ENCODE measurements at regions not wholly inside any gene's neighbourhood (a gene's known extent, or its start where the extent isn't known, plus 50 kb on each side); places are given as distances from the start of the nearest gene placed in this dataset.
"Not testable (repeated sequence)": the region's sequence is repeated elsewhere in the genome, so short reads cannot be mapped to it uniquely, and the experiment has no call there.

- POLR2A ChIA-PET, result no interaction called here
- no peak for ATAC-seq
- H3K4me3 Mint-ChIP-seq, result no peak overlapping the region
- no peak for DNase-seq
- no peaks in the 10 kb centered on the region for H3K36me3 Mint-ChIP-seq
- peaks cover 17 to 60% (median 29%) of the 10 kb centered on the region in 5 donors for H3K27me3 Mint-ChIP-seq
- peaks cover 0 to 1% (median 0%) of the 10 kb centered on the region in 9 donors for H3K9me3 Mint-ChIP-seq
- no peak overlapping the region for H3K27ac Mint-ChIP-seq
- H3K4me1 Mint-ChIP-seq, result no peaks in the 10 kb centered on the region
Measured at GRCh38 chr15:34659056-34659455, 75.6 kb upstream of the GOLGA8B start.

- Mint-ChIP-seq H3K4me3 (no peak overlapping the region), H3K27ac (peak overlapping the region in 1 of 10 donors; percentile 2), H3K9me3 (peaks cover 0 to 1% (median 0%) of the 10 kb centered on the region in 9 donors), H3K27me3 (peaks cover 14 to 51% (median 29%) of the 10 kb centered on the region in 5 donors), H3K36me3 (no peaks in the 10 kb centered on the region), H3K4me1 (peaks cover 0 to 2% (median 0%) of the 10 kb centered on the region in 4 donors)
- ATAC-seq (no peak), DNase-seq (no peak)
- POLR2A ChIA-PET, result no interaction called here
Measured at GRCh38 chr15:34657469-34658127, 74.1 kb upstream of the GOLGA8B start.

- ATAC-seq (no peak), DNase-seq (no peak)
- POLR2A ChIA-PET, result no interaction called here
- Mint-ChIP-seq H3K4me1 (peaks cover 0 to 5% (median 0%) of the 10 kb centered on the region in 4 donors), H3K4me3 (no peak overlapping the region), H3K9me3 (peaks cover 0 to 1% (median 0%) of the 10 kb centered on the region in 9 donors), H3K27ac (no peak overlapping the region), H3K27me3 (peaks cover 14 to 51% (median 29%) of the 10 kb centered on the region in 5 donors), H3K36me3 (no peaks in the 10 kb centered on the region)
Measured at GRCh38 chr15:34656005-34656796, 72.8 kb upstream of the GOLGA8B start.

- Mint-ChIP-seq H3K4me1 (peaks cover 0 to 5% (median 0%) of the 10 kb centered on the region in 4 donors), H3K4me3 (no peak overlapping the region), H3K9me3 (peaks cover 0 to 1% (median 0%) of the 10 kb centered on the region in 9 donors), H3K36me3 (no peaks in the 10 kb centered on the region), H3K27ac (no peak overlapping the region), H3K27me3 (peaks cover 12 to 47% (median 26%) of the 10 kb centered on the region in 5 donors)
- ATAC-seq (no peak), DNase-seq (no peak)
- POLR2A ChIA-PET, result no interaction called here
Measured at GRCh38 chr15:34655326-34655725, 71.9 kb upstream of the GOLGA8B start.

- no peak for ATAC-seq
- H3K27me3 Mint-ChIP-seq, result peaks cover 10 to 40% (median 23%) of the 10 kb centered on the region in 5 donors
- no peak overlapping the region for H3K27ac Mint-ChIP-seq
- DNase-seq, result no peak
- peaks cover 0 to 1% (median 0%) of the 10 kb centered on the region in 9 donors for H3K9me3 Mint-ChIP-seq
- no peaks in the 10 kb centered on the region for H3K36me3 Mint-ChIP-seq
- H3K4me1 Mint-ChIP-seq, result peaks cover 0 to 5% (median 0%) of the 10 kb centered on the region in 4 donors
- no peak overlapping the region for H3K4me3 Mint-ChIP-seq
- POLR2A ChIA-PET, result no interaction called here
Measured at GRCh38 chr15:34654625-34655024, 71.2 kb upstream of the GOLGA8B start.

GRCh38 chr15:34653992-34654391 is 70.5 kb upstream of the GOLGA8B start:
- POLR2A ChIA-PET, result no interaction called here
- no peak for DNase-seq
- ATAC-seq, result no peak
- peaks cover 9 to 33% (median 20%) of the 10 kb centered on the region in 5 donors for H3K27me3 Mint-ChIP-seq
- peaks cover 0 to 5% (median 0%) of the 10 kb centered on the region in 4 donors for H3K4me1 Mint-ChIP-seq
- peaks cover 0 to 1% (median 0%) of the 10 kb centered on the region in 9 donors for H3K9me3 Mint-ChIP-seq
- H3K36me3 Mint-ChIP-seq, result no peaks in the 10 kb centered on the region
- H3K4me3 Mint-ChIP-seq, result no peak overlapping the region
- H3K27ac Mint-ChIP-seq, result no peak overlapping the region

GRCh38 chr15:34653326-34653725 is 69.9 kb upstream of the GOLGA8B start:
- ATAC-seq, POLR2A ChIA-PET: not testable (repeated sequence)

GRCh38 chr15:34652726-34653033 is 69.2 kb upstream of the GOLGA8B start:
- H3K4me3 Mint-ChIP-seq, result no peak overlapping the region
- no peak overlapping the region for H3K27ac Mint-ChIP-seq
- ATAC-seq (no peak), DNase-seq (no peak)
- H3K36me3 Mint-ChIP-seq, result no peaks in the 10 kb centered on the region
- H3K9me3 Mint-ChIP-seq, result peaks cover 0 to 1% (median 0%) of the 10 kb centered on the region in 9 donors
- H3K27me3 Mint-ChIP-seq, result peaks cover 5 to 28% (median 16%) of the 10 kb centered on the region in 5 donors
- peaks cover 0 to 5% (median 0%) of the 10 kb centered on the region in 4 donors for H3K4me1 Mint-ChIP-seq
- POLR2A ChIA-PET, result no interaction called here

More at GRCh38 chr15:34653326-34653725, 69.9 kb upstream of the GOLGA8B start:
- not testable (repeated sequence) for H3K4me1 Mint-ChIP-seq, H3K36me3 Mint-ChIP-seq, H3K4me3 Mint-ChIP-seq, H3K9me3 Mint-ChIP-seq, H3K27ac Mint-ChIP-seq, DNase-seq
- peaks cover 9 to 28% (median 19%) of the 10 kb centered on the region in 5 donors for H3K27me3 Mint-ChIP-seq

- no peaks in the 10 kb centered on the region for H3K36me3 Mint-ChIP-seq
- ATAC-seq (no peak), DNase-seq (no peak)
- peaks cover 0 to 5% (median 0%) of the 10 kb centered on the region in 4 donors for H3K4me1 Mint-ChIP-seq
- peaks cover 5 to 24% (median 13%) of the 10 kb centered on the region in 5 donors for H3K27me3 Mint-ChIP-seq
- POLR2A ChIA-PET, result no interaction called here
- H3K9me3 Mint-ChIP-seq, result peaks cover 0 to 1% (median 0%) of the 10 kb centered on the region in 9 donors
- no peak overlapping the region for H3K4me3 Mint-ChIP-seq
- H3K27ac Mint-ChIP-seq, result no peak overlapping the region
Measured at GRCh38 chr15:34651997-34652725, 68.7 kb upstream of the GOLGA8B start.

- Mint-ChIP-seq H3K9me3 (no peaks in the 10 kb centered on the region), H3K36me3 (no peaks in the 10 kb centered on the region), H3K4me3 (no peak overlapping the region), H3K27me3 (peaks cover 2 to 25% (median 7%) of the 10 kb centered on the region in 5 donors), H3K4me1 (peaks cover 0 to 5% (median 0%) of the 10 kb centered on the region in 4 donors), H3K27ac (no peak overlapping the region)
- POLR2A ChIA-PET, result no interaction called here
- no peak for ATAC-seq
- DNase-seq, result no peak
Measured at GRCh38 chr15:34650177-34650576, 66.7 kb upstream of the GOLGA8B start.

GRCh38 chr15:34648294-34648631 is 64.8 kb upstream of the GOLGA8B start:
- ATAC-seq (no peak), DNase-seq (no peak)
- peaks cover 7 to 32% (median 10%) of the 10 kb centered on the region in 5 donors for H3K27me3 Mint-ChIP-seq
- H3K36me3 Mint-ChIP-seq, result peaks cover 0 to 7% (median 0%) of the 10 kb centered on the region in 3 donors
- H3K4me1 Mint-ChIP-seq, result peaks cover 0 to 5% (median under 1%) of the 10 kb centered on the region in 4 donors
- peaks cover 0 to 9% (median 3%) of the 10 kb centered on the region in 9 donors for H3K9me3 Mint-ChIP-seq
- H3K27ac Mint-ChIP-seq, result no peak overlapping the region
- POLR2A ChIA-PET, result no interaction called here
- H3K4me3 Mint-ChIP-seq, result no peak overlapping the region

GRCh38 chr15:34647569-34648293 is 64.3 kb upstream of the GOLGA8B start:
- peaks cover 0 to 4% (median under 1%) of the 10 kb centered on the region in 4 donors for H3K4me1 Mint-ChIP-seq
- no peak for DNase-seq
- H3K27me3 Mint-ChIP-seq, result peaks cover 7 to 32% (median 10%) of the 10 kb centered on the region in 5 donors
- H3K27ac Mint-ChIP-seq, result no peak overlapping the region
- H3K36me3 Mint-ChIP-seq, result peaks cover 0 to 7% (median 0%) of the 10 kb centered on the region in 3 donors
- ATAC-seq, result no peak
- POLR2A ChIA-PET, result no interaction called here
- peaks cover 0 to 9% (median 3%) of the 10 kb centered on the region in 9 donors for H3K9me3 Mint-ChIP-seq
- H3K4me3 Mint-ChIP-seq, result no peak overlapping the region
